ENCODE measurements at regions not wholly inside any gene's neighbourhood (a gene's known extent, or its start where the extent isn't known, plus 50 kb on each side); places are given as distances from the start of the nearest gene placed in this dataset.

GRCh38 chr5:83785176-83785668 is 64.6 kb upstream of the HAPLN1 start:
- no peak for TF ChIP-seq JUND (IDR thresholded peaks at IDR 0.05; ENCODE audit: low read depth)
- no peak for DNase-seq (ENCODE audit: low read depth in 1 of 2, low spot score in 1 of 2)
- in situ Hi-C loops (cut with HindIII; ENCODE audit: low pct_unique_long_range_greater_than_20kb, low sequenced_read_pairs) = no loop called here

GRCh38 chr5:83780699-83781350 is 60.2 kb upstream of the HAPLN1 start:
- no peak for TF ChIP-seq JUND (IDR thresholded peaks at IDR 0.05; ENCODE audit: low read depth)
- DNase-seq (ENCODE audit: low read depth in 1 of 2, low spot score in 1 of 2) = no peak
- in situ Hi-C loops (cut with HindIII; ENCODE audit: low pct_unique_long_range_greater_than_20kb, low sequenced_read_pairs) = no loop called here

GRCh38 chr5:83777856-83778255 is 57.2 kb upstream of the HAPLN1 start:
- in situ Hi-C loops (cut with HindIII; ENCODE audit: low pct_unique_long_range_greater_than_20kb, low sequenced_read_pairs) = no loop called here
- no peak for DNase-seq (ENCODE audit: low read depth in 1 of 2, low spot score in 1 of 2)
- no peak for TF ChIP-seq JUND (IDR thresholded peaks at IDR 0.05; ENCODE audit: low read depth)

- DNase-seq (ENCODE audit: low read depth in 1 of 2, low spot score in 1 of 2) = no peak
- TF ChIP-seq JUND (IDR thresholded peaks at IDR 0.05; ENCODE audit: low read depth) = no peak
- in situ Hi-C loops (cut with HindIII; ENCODE audit: low pct_unique_long_range_greater_than_20kb, low sequenced_read_pairs) = no loop called here
Measured at GRCh38 chr5:83776437-83777031, 55.9 kb upstream of the HAPLN1 start.

Measured in T47D (cell line).